WTC11 (cell line): ENCODE measurements at regions not wholly inside any gene's neighbourhood (a gene's known extent, or its start where the extent isn't known, plus 50 kb on each side); places are given as distances from the start of the nearest gene placed in this dataset.

ENCODE experiments used
- ATAC-seq: fragments of 200-7000 bp; cut with Tn5 transposase; 2 replicates; pipeline ENCODE4 v1.10.0; 2021; ENCODE audit warnings: mild to moderate bottlenecking, moderate library complexity
- CTCF ChIA-PET: fragments of 300-600 bp; sonication (Branson Sonifier 250); formaldehyde crosslinking; loops from one replicate; lab custom pipeline; 2021; ENCODE audit warnings: antibody characterized with exemption; lab: Charles Lee
- POLR2A ChIA-PET: fragments of 350-600 bp; sonication (Branson Sonifier 250); formaldehyde crosslinking; loops from one replicate; lab custom pipeline; 2021; ENCODE audit warnings: antibody characterized with exemption; lab: Charles Lee
- DNase-seq: peaks from one replicate; pipeline ENCODE4 v3.0.0; 2021; ENCODE audit warnings: low spot score
- H3K27ac Mint-ChIP-seq: 2 replicates; pipeline ENCODE4 v1.8.0; 2021; ENCODE audit warnings: mixed read lengths
- H3K27me3 Mint-ChIP-seq: 2 replicates; pipeline ENCODE4 v1.8.0; 2021; ENCODE audit warnings: low read depth, mild to moderate bottlenecking, moderate library complexity, mixed read lengths
- H3K36me3 Mint-ChIP-seq: 2 replicates; pipeline ENCODE4 v1.8.0; 2021; ENCODE audit warnings: mixed read lengths
- H3K4me1 Mint-ChIP-seq: 2 replicates; pipeline ENCODE4 v1.8.0; 2022; ENCODE audit warnings: mixed read lengths
- H3K4me3 Mint-ChIP-seq: 2 replicates; pipeline ENCODE4 v1.8.0; 2021; ENCODE audit warnings: mild to moderate bottlenecking, moderate library complexity, mixed read lengths
- H3K9me3 Mint-ChIP-seq: 2 replicates; pipeline ENCODE4 v1.8.0; 2021; ENCODE audit warnings: mixed read lengths
- AFF4 ChIP-seq: sonication (generic); formaldehyde crosslinking; IDR thresholded peaks from 2 replicates; pipeline ENCODE4 v1.8.1; 2023; ENCODE audit warnings: mild to moderate bottlenecking, missing genetic modification reagents, borderline replicate concordance
- ATF3 ChIP-seq: sonication (generic); formaldehyde crosslinking; conservative IDR thresholded peaks from 2 replicates; pipeline ENCODE4 v1.8.1; 2022; ENCODE audit warnings: mild to moderate bottlenecking, missing genetic modification reagents
- ESRRA ChIP-seq: sonication (generic); formaldehyde crosslinking; IDR thresholded peaks from 2 replicates; pipeline ENCODE4 v1.8.1; 2022; ENCODE audit warnings: mild to moderate bottlenecking, missing genetic modification reagents, borderline replicate concordance
- ETV6 ChIP-seq: sonication (generic); formaldehyde crosslinking; IDR thresholded peaks from 2 replicates; pipeline ENCODE4 v1.8.1; 2022; ENCODE audit warnings: mild to moderate bottlenecking, missing genetic modification reagents
- KAT7 ChIP-seq: sonication (generic); formaldehyde crosslinking; IDR thresholded peaks from 2 replicates; pipeline ENCODE4 v1.8.1; 2023; ENCODE audit warnings: missing genetic modification reagents, mild to moderate bottlenecking, borderline replicate concordance
- MXD4 ChIP-seq: fragments of 250-450 bp; sonication (Bioruptor Pico); IDR thresholded peaks from 2 replicates; pipeline ENCODE4 v1.8.0; 2021; ENCODE audit warnings: mild to moderate bottlenecking, moderate library complexity, borderline replicate concordance
- MYBL2 ChIP-seq: sonication (generic); formaldehyde crosslinking; IDR thresholded peaks from 2 replicates; pipeline ENCODE4 v1.8.1; 2023; ENCODE audit warnings: mild to moderate bottlenecking, moderate library complexity, missing genetic modification reagents
- NFATC4 ChIP-seq: fragments of 250-450 bp; sonication (Bioruptor Pico); IDR thresholded peaks from 2 replicates; pipeline ENCODE4 v1.9.0; 2021; ENCODE audit warnings: mild to moderate bottlenecking
- NR1H2 ChIP-seq: sonication (generic); formaldehyde crosslinking; IDR thresholded peaks from 2 replicates; pipeline ENCODE4 v1.9.0; 2021; ENCODE audit warnings: mild to moderate bottlenecking, moderate library complexity, missing genetic modification reagents
- OVOL2 ChIP-seq: fragments of 250-450 bp; sonication (Bioruptor Pico); IDR thresholded peaks from 2 replicates; pipeline ENCODE4 v1.9.0; 2021; ENCODE audit warnings: mild to moderate bottlenecking, borderline replicate concordance
- PREB ChIP-seq: sonication (generic); formaldehyde crosslinking; IDR thresholded peaks from 2 replicates; pipeline ENCODE4 v1.8.1; 2022; ENCODE audit warnings: mild to moderate bottlenecking, missing genetic modification reagents, moderate library complexity, borderline replicate concordance
- PRRX2 ChIP-seq: fragments of 250-450 bp; sonication (Bioruptor Pico); IDR thresholded peaks from 2 replicates; pipeline ENCODE4 v1.8.0; 2021; ENCODE audit warnings: mild to moderate bottlenecking
- RELA ChIP-seq: sonication (generic); formaldehyde crosslinking; IDR thresholded peaks from 2 replicates; pipeline ENCODE4 v1.8.1; 2022; ENCODE audit warnings: missing genetic modification reagents, mild to moderate bottlenecking, borderline replicate concordance
- SOX15 ChIP-seq: fragments of 250-450 bp; sonication (Bioruptor Pico); IDR thresholded peaks from 2 replicates; pipeline ENCODE4 v1.9.0; 2021; ENCODE audit warnings: mild to moderate bottlenecking
- SP1 ChIP-seq: sonication (generic); formaldehyde crosslinking; conservative IDR thresholded peaks from 2 replicates; pipeline ENCODE4 v1.8.1; 2022; ENCODE audit warnings: missing genetic modification reagents
- TCF7 ChIP-seq: sonication (generic); formaldehyde crosslinking; IDR thresholded peaks from 2 replicates; pipeline ENCODE4 v1.8.0; 2022; ENCODE audit warnings: mild to moderate bottlenecking, low read depth, missing genetic modification reagents, moderate library complexity
- TEAD1 ChIP-seq: sonication (generic); formaldehyde crosslinking; IDR thresholded peaks from 2 replicates; pipeline ENCODE4 v1.8.0; 2022; ENCODE audit warnings: mild to moderate bottlenecking, missing genetic modification reagents
- ZNF121 ChIP-seq: sonication (generic); formaldehyde crosslinking; IDR thresholded peaks from 2 replicates; pipeline ENCODE4 v1.8.0; 2023; ENCODE audit warnings: missing genetic modification reagents
- ZNF263 ChIP-seq: sonication (generic); formaldehyde crosslinking; IDR thresholded peaks from 2 replicates; pipeline ENCODE4 v1.8.1; 2022; ENCODE audit warnings: low read depth, mild to moderate bottlenecking, moderate library complexity, missing genetic modification reagents
- ZNF416 ChIP-seq: fragments of 250-450 bp; sonication (Bioruptor Pico); IDR thresholded peaks from 2 replicates; pipeline ENCODE4 v1.9.0; 2021; ENCODE audit warnings: mild to moderate bottlenecking, inconsistent platforms
- ZNF425 ChIP-seq: fragments of 250-450 bp; sonication (Bioruptor Pico); conservative IDR thresholded peaks from 2 replicates; pipeline ENCODE4 v1.9.0; 2021; ENCODE audit warnings: mild to moderate bottlenecking
- ZNF532 ChIP-seq: fragments of 250-450 bp; sonication (Bioruptor Pico); IDR thresholded peaks from 2 replicates; pipeline ENCODE4 v1.9.0; 2021; ENCODE audit warnings: mild to moderate bottlenecking, borderline replicate concordance
- ZSCAN18 ChIP-seq: fragments of 250-450 bp; sonication (Bioruptor Pico); IDR thresholded peaks from 2 replicates; pipeline ENCODE4 v2.1.2; 2022; ENCODE audit warnings: mild to moderate bottlenecking, moderate library complexity

- TF ChIP-seq ZNF532 (no peak), ZNF121 (CRISPR knock-in tag) (no peak), ESRRA (CRISPR knock-in tag) (no peak), OVOL2 (CRISPR knock-in tag) (no peak), ATF3 (CRISPR knock-in tag) (no peak), RELA (no peak), ZNF425 (CRISPR knock-in tag) (no peak), MXD4 (CRISPR knock-in tag) (no peak), ETV6 (CRISPR knock-in tag) (no peak), TCF7 (CRISPR knock-in tag) (no peak)
- TF ChIP-seq, all 79 proteins: peak for 0
Measured at GRCh38 chr13:44305286-44305685, 68.3 kb upstream of the SERP2 start (continued).

- Mint-ChIP-seq H3K27ac (no peak overlapping the region), H3K9me3 (no peaks in the 10 kb centered on the region), H3K36me3 (no peaks in the 10 kb centered on the region), H3K27me3 (peaks cover 75% of the 10 kb centered on the region), H3K4me3 (peak overlapping the region; percentile 67), H3K4me1 (peaks cover 43% of the 10 kb centered on the region)
- TF ChIP-seq ZSCAN18 (CRISPR knock-in tag) (no peak), SOX15 (CRISPR knock-in tag) (no peak), NFATC4 (CRISPR knock-in tag) (no peak), TEAD1 (CRISPR knock-in tag) (no peak), MYBL2 (CRISPR knock-in tag) (no peak), SP1 (CRISPR knock-in tag) (no peak), PRRX2 (CRISPR knock-in tag) (no peak), PREB (CRISPR knock-in tag) (no peak), KAT7 (CRISPR knock-in tag) (no peak), ZNF416 (no peak), ZNF263 (CRISPR knock-in tag) (no peak), AFF4 (no peak), RELA (no peak), NR1H2 (CRISPR knock-in tag) (no peak)
- DNase-seq = no peak
- POLR2A ChIA-PET = interaction anchor here (1.9 kb wide), 1 partner anchor 131 kb away, joined by 10 read pairs; no protein-coding TSS in a partner anchor
- CTCF ChIA-PET = interaction anchor here (1.8 kb wide), 1 partner anchor 131 kb away, joined by 6 read pairs; no protein-coding TSS in a partner anchor
- ATAC-seq = peak; percentile 35
Measured at GRCh38 chr13:44305917-44306370, 67.7 kb upstream of the SERP2 start.
